Lower lobe of right lung (tissue), 2 donors: ENCODE measurements at regions not wholly inside any gene's neighbourhood (a gene's known extent, or its start where the extent isn't known, plus 50 kb on each side); places are given as distances from the start of the nearest gene placed in this dataset.

ENCODE experiments used
- ATAC-seq, 2 donors: fragments of 200-7000 bp; cut with Tn5 transposase; one replicate each; pipeline ENCODE4 v1.9.1; 2020 to 2022; ENCODE audit warnings: mild to moderate bottlenecking in 2 of 2, moderate library complexity in 2 of 2
- DNase-seq: peaks from one replicate; pipeline ENCODE4 v3.0.0-alpha.2; 2020
- H3K27ac ChIP-seq: fragments of 200-600 bp; one replicate; pipeline ENCODE4 v1.8.0; 2022
- H3K27me3 ChIP-seq: fragments of 200-600 bp; one replicate; pipeline ENCODE4 v1.8.0; 2022; ENCODE audit warnings: low read depth
- H3K36me3 ChIP-seq: fragments of 200-600 bp; one replicate; pipeline ENCODE4 v1.8.0; 2022; ENCODE audit warnings: mild to moderate bottlenecking
- H3K4me1 ChIP-seq: fragments of 200-600 bp; one replicate; pipeline ENCODE4 v1.8.0; 2022
- H3K4me3 ChIP-seq: fragments of 200-600 bp; one replicate; pipeline ENCODE4 v1.8.0; 2022; ENCODE audit warnings: mild to moderate bottlenecking
- H3K9me3 ChIP-seq: fragments of 200-600 bp; one replicate; pipeline ENCODE4 v1.8.0; 2022
- intact Hi-C: fragments of 100-400 bp; cut with DNase I; formaldehyde crosslinking; loops from one replicate; pipeline ENCODE4 v1.11.0; 2022
- TF ChIP-seq, protein P1 (sequence below): fragments of 200-600 bp; IDR thresholded peaks from one replicate; pipeline ENCODE4 v1.8.0; 2022; ENCODE audit warnings: antibody characterized with exemption, mild to moderate bottlenecking
- donor health status: DM: no; HTN: yes; CAD: no; lungs with severe emphysema.

DNA sequence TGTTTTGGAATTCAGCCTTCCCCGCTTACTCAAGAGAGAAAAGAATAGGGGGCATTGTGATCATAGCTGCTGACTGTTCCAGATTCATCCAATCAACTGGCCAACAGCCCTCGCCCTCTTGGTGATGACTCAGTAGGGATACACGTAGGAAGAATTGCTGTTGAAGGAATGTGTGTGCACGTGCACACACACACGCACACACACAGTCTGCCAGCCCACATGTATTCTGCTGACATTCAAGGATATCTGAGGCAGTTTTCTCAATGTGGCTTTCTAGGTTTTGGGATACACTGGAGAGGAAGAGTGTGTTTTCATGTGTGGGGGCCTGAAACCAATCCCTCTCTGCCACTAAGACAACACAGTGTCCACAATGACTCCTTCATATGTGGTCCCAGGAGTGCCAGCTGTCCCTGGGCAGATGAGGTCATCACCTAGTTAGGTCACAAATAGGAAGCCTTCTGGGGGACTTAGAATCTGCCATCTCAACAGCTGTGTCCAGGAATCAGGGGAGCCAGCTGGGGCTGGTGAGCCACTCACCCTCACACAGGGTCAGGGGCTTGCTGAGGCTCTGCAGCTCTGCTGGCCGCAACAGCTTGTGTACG lies 352.6 kb downstream of the SS18 start:
- TF ChIP-seq, protein P1, sequence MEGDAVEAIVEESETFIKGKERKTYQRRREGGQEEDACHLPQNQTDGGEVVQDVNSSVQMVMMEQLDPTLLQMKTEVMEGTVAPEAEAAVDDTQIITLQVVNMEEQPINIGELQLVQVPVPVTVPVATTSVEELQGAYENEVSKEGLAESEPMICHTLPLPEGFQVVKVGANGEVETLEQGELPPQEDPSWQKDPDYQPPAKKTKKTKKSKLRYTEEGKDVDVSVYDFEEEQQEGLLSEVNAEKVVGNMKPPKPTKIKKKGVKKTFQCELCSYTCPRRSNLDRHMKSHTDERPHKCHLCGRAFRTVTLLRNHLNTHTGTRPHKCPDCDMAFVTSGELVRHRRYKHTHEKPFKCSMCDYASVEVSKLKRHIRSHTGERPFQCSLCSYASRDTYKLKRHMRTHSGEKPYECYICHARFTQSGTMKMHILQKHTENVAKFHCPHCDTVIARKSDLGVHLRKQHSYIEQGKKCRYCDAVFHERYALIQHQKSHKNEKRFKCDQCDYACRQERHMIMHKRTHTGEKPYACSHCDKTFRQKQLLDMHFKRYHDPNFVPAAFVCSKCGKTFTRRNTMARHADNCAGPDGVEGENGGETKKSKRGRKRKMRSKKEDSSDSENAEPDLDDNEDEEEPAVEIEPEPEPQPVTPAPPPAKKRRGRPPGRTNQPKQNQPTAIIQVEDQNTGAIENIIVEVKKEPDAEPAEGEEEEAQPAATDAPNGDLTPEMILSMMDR: no peak
- no peak overlapping the region for H3K4me3 ChIP-seq
- peak in 1 of 2 donors; percentile 37 for ATAC-seq
- no peak overlapping the region for H3K27ac ChIP-seq
- H3K9me3 ChIP-seq: no peaks in the 10 kb centered on the region
- H3K36me3 ChIP-seq: no peaks in the 10 kb centered on the region
- intact Hi-C loops: no loop called here
- DNase-seq: no peak
- H3K27me3 ChIP-seq: no peaks in the 10 kb centered on the region
- no peaks in the 10 kb centered on the region for H3K4me1 ChIP-seq

DNA sequence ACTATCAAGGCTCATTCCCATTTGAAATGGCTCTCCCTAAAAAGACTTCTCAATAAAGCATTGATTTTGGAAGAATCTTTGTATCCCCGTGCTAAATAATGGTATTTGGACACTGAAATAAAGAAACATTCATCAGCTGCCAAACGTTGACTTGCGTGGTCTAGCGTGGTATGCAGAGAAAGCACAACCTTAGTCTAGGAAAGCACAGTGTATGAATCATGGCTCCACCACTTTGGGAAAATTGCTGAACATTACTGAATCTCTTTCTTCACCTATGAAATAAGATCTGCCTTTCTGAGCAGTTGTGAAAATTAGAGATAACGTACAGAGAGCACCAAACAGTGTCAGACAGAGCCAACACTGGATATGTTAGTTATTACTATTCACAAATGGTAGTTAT lies 353.9 kb downstream of the SS18 start:
- no peak overlapping the region for H3K27ac ChIP-seq
- TF ChIP-seq, protein P1: no peak
- intact Hi-C loops: no loop called here
- no peaks in the 10 kb centered on the region for H3K27me3 ChIP-seq
- no peaks in the 10 kb centered on the region for H3K36me3 ChIP-seq
- H3K4me1 ChIP-seq: no peaks in the 10 kb centered on the region
- no peaks in the 10 kb centered on the region for H3K9me3 ChIP-seq
- H3K4me3 ChIP-seq: no peak overlapping the region
- ATAC-seq: no peak
- no peak for DNase-seq

DNA sequence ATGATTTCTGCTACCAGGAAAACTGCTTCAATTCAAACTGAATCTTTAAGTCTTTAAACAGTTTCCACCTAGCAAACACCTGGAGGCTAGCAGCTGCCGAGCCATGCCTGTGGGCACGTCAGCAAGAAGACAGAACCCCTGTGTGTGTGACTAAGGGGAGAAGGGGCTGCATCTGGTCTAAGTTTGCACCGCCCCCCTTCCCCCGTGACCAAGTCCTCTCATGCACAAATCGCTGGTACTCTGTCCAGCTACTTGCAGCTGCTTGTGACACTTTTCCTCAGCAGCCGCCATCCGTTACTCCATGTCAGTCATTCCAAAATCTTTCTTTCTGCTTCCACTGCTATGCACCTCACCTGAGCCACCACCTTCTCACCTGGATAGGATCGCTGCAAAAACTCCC lies 355.0 kb downstream of the SS18 start:
- H3K27me3 ChIP-seq: no peaks in the 10 kb centered on the region
- no peaks in the 10 kb centered on the region for H3K36me3 ChIP-seq
- DNase-seq (no peak), ATAC-seq (no peak)
- TF ChIP-seq, protein P1: no peak
- intact Hi-C loops: no loop called here
- no peak overlapping the region for H3K27ac ChIP-seq
- H3K9me3 ChIP-seq: no peaks in the 10 kb centered on the region
- no peak overlapping the region for H3K4me3 ChIP-seq
- H3K4me1 ChIP-seq: no peaks in the 10 kb centered on the region

DNA sequence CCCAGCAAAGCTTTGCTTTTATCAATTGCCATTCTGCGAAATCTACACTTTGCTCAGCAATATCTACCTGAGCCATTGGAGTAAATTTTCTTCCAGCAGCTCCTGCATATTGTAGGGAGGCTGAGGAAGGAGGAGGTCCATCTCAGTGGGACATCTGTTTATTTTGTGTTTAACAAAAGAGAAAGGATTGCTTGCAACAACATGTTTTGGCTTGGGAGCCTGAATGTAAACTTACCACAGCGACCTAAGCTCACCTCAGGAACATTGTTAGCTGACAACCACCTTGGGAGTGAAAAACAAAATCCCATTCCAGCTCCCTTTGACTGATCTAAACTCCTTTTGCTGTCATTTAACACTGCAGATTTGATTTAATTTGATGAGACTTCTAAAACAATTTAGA lies 356.1 kb downstream of the SS18 start:
- TF ChIP-seq, protein P1: no peak

DNA sequence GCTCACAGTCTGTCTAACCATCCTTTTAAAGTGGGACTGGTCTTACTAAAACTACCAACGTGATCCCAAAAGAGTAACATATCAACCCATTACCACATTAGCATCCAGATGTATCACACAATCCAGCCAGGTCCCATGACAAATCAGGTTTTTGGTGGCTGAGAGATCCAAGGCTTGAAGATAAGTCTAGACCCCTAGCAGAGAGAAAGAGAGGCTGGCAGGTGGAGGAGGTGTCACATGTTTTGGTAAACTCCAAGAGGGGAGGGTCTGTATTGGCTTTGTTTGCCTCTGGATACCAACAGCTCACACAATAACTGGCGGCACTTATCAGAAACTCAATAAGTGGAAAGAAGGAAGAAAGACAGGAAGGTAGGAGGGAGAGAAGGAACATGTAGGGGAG lies 357.6 kb downstream of the SS18 start:
- H3K4me3 ChIP-seq: no peak overlapping the region
- TF ChIP-seq, protein P1: no peak
- H3K4me1 ChIP-seq: no peaks in the 10 kb centered on the region
- H3K36me3 ChIP-seq: no peaks in the 10 kb centered on the region
- H3K9me3 ChIP-seq: no peaks in the 10 kb centered on the region
- no peak overlapping the region for H3K27ac ChIP-seq
- no peak for DNase-seq
- intact Hi-C loops: no loop called here
- ATAC-seq: no peak
- H3K27me3 ChIP-seq: peaks cover 5% of the 10 kb centered on the region

More for the DNA sequence above, 356.1 kb downstream of the SS18 start:
- H3K27me3 ChIP-seq: peaks cover 5% of the 10 kb centered on the region
- H3K4me3 ChIP-seq: no peak overlapping the region
- H3K9me3 ChIP-seq: no peaks in the 10 kb centered on the region
- DNase-seq (no peak), ATAC-seq (no peak)
- H3K36me3 ChIP-seq: no peaks in the 10 kb centered on the region
- intact Hi-C loops: no loop called here
- H3K4me1 ChIP-seq: no peaks in the 10 kb centered on the region
- H3K27ac ChIP-seq: no peak overlapping the region
